Mucosa of rectum (tissue), 2 donors: ENCODE measurements at regions not wholly inside any gene's neighbourhood (a gene's known extent, or its start where the extent isn't known, plus 50 kb on each side); places are given as distances from the start of the nearest gene placed in this dataset.

ENCODE experiments used
- H3K27ac ChIP-seq, 2 donors: one replicate each; pipeline ENCODE4 v1.7.0; 2013; ENCODE audit warnings: inconsistent platforms in 2 of 2, low read depth in 2 of 2, low read length in 2 of 2
- H3K27me3 ChIP-seq, 2 donors: one replicate each; pipeline ENCODE4 v1.7.0; 2013; ENCODE audit warnings: low read length in 2 of 2; ENCODE audit not compliant: control insufficient read depth in 2 of 2, insufficient read depth in 2 of 2
- H3K36me3 ChIP-seq, 2 donors: one replicate each; pipeline ENCODE4 v1.7.0; 2013; ENCODE audit warnings: low read length in 2 of 2; ENCODE audit not compliant: control insufficient read depth in 2 of 2, insufficient read depth in 2 of 2
- H3K4me1 ChIP-seq, 2 donors: one replicate each; pipeline ENCODE4 v1.7.0; 2013; ENCODE audit warnings: low read length in 2 of 2, mild to moderate bottlenecking in 1 of 2; ENCODE audit not compliant: control insufficient read depth in 2 of 2, insufficient read depth in 2 of 2
- H3K4me3 ChIP-seq, 2 donors: one replicate each; pipeline ENCODE4 v1.7.0; 2013; ENCODE audit warnings: low read length in 2 of 2
- H3K9ac ChIP-seq, 2 donors: one replicate each; pipeline ENCODE4 v1.7.0; 2013; ENCODE audit warnings: low read length in 2 of 2, low read depth in 1 of 2, mild to moderate bottlenecking in 1 of 2
- H3K9me3 ChIP-seq, 2 donors: one replicate each; pipeline ENCODE4 v1.7.0; 2013; ENCODE audit warnings: low read length in 2 of 2; ENCODE audit not compliant: control insufficient read depth in 2 of 2
- donor health status: healthy.
- donor health status: Normal muscosa, but diverticular disease.

DNA sequence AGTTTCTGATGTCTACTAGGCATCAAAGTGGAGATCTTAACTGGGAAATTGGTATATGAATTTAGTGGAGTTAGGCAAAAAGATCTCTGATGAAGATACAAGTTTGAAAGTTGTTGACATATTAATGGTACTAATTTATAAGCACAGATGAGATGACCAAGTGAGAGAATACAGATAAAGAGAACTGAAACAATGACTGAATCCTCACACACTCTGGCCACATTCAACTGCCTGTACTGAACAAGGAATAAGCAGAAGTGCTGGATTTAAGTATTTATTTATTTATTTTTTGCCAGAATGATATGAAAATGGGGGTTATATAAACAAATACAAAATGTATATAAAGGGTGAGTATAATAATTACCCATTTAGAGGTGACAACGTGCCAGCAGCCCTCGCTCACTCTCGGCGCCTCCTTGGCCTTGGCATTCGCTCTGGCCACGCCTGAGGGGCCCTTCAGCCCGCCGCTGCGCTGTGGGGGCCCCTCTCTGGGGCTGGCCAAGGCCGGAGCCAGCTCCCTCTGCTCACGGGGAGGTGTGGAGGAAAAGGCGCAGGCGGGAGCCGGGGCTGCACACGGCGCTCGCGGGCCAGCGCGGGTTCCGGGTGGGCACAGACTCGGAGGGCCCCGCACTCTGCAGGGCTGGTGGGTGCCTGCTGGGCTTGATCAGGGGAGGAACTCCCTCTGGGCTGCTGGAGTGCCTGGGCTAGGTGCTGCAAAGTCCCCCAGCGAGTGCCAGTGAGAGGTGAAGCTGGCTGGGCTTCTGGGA, 1363.9 kb upstream of the CRIM1 start:
- no peak overlapping the region for H3K4me3 ChIP-seq
- no peak overlapping the region for H3K9ac ChIP-seq
- no peaks in the 10 kb centered on the region for H3K27me3 ChIP-seq

DNA sequence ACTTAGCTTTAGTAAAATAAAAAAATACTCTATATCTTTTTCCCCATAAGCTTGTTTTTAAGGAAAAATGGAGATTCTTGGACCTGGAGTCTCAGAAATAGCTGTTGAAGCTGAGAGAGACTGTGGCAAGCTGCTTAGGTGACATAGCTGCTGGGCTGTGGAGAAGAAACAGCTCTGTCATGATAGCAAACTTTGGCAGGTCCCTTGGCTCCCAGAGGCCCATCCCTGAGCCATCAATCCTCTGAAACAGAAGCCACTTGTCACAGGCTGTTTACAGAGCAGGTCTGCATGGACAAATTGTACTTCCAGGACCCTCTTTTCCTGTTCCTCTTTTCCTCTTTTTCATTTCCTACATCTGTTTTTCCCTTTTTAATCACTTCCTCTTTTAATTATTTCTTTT, 1370.1 kb upstream of the CRIM1 start:
- Histone ChIP-seq H3K9me3 (no peaks in the 10 kb centered on the region), H3K27me3 (no peaks in the 10 kb centered on the region), H3K27ac (no peak overlapping the region), H3K4me1 (no peaks in the 10 kb centered on the region), H3K36me3 (no peaks in the 10 kb centered on the region), H3K9ac (no peak overlapping the region), H3K4me3 (no peak overlapping the region)

More for the DNA sequence above, 1363.9 kb upstream of the CRIM1 start:
- no peaks in the 10 kb centered on the region for H3K36me3 ChIP-seq
- H3K27ac ChIP-seq, result no peak overlapping the region
- peaks cover 0 to 4% of the 10 kb centered on the region in 2 donors for H3K9me3 ChIP-seq
- no peaks in the 10 kb centered on the region for H3K4me1 ChIP-seq

DNA sequence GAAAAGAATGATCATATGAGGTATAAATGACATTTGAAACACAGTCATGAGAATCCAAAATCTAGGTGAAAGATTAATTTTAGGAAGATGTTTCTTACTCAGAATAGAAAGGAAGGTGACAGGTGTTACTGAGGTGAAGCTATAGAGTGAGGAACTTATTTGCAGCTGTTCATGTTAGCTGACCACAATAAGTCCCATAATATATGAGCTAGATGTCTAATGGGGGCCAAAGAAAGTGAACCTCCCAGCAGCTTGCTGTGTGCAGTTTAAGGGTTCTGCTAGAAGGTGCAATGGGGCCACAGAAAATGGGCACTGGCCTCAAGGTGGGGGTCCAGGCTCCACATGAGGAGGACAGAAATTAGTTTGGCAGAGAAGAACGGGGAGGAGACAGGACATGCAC, 1374.9 kb upstream of the CRIM1 start:
- Histone ChIP-seq H3K27me3 (no peaks in the 10 kb centered on the region), H3K27ac (no peak overlapping the region), H3K9ac (no peak overlapping the region), H3K36me3 (no peaks in the 10 kb centered on the region), H3K4me3 (no peak overlapping the region), H3K4me1 (no peaks in the 10 kb centered on the region), H3K9me3 (no peaks in the 10 kb centered on the region)

DNA sequence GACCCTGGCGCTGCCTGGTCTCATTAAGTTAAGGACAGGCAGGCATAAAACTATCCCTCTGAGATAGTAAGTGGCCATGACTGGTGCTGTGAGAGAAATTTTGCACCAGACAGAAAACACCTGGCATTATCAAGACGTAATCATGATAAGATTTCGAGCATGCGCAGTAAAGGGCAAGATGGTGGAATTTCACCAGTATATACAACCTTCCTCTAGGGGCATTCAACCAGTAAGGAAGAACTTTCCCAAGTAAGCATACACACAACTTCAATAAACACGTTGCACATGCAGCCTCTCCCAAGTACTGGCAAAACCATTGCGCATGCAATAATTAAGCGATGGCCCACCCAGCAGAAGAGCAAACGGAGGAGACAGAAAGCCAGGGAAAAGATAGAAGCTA, 1376.4 kb upstream of the CRIM1 start:
- Histone ChIP-seq H3K9me3 (no peaks in the 10 kb centered on the region), H3K4me3 (no peak overlapping the region), H3K4me1 (no peaks in the 10 kb centered on the region), H3K27me3 (no peaks in the 10 kb centered on the region), H3K36me3 (no peaks in the 10 kb centered on the region), H3K9ac (no peak overlapping the region), H3K27ac (no peak overlapping the region)

DNA sequence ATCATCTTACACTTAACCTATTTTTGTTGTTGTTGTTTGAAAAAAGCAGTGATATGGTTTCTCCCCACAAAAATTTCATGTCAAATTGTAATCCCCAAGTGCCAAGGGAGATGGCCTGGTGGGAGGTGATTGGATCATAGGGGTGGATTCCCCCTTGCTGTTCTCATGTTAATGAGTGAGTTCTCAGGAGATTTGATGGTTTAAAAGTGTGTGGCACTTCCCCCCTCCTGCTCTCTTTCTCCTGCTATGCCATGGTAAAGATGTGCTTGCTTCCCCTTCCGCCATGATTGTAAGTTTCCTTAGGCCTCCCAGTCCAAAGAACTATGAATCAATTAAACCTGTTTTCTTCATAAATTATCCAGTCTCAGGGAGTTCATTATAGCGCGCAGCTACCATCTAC, 1362.7 kb upstream of the FAM98A start:
- no peak overlapping the region for H3K4me3 ChIP-seq
- H3K27ac ChIP-seq, result no peak overlapping the region
- no peaks in the 10 kb centered on the region for H3K27me3 ChIP-seq
- no peaks in the 10 kb centered on the region for H3K36me3 ChIP-seq
- H3K9ac ChIP-seq, result no peak overlapping the region
- no peaks in the 10 kb centered on the region for H3K9me3 ChIP-seq
- no peaks in the 10 kb centered on the region for H3K4me1 ChIP-seq

DNA sequence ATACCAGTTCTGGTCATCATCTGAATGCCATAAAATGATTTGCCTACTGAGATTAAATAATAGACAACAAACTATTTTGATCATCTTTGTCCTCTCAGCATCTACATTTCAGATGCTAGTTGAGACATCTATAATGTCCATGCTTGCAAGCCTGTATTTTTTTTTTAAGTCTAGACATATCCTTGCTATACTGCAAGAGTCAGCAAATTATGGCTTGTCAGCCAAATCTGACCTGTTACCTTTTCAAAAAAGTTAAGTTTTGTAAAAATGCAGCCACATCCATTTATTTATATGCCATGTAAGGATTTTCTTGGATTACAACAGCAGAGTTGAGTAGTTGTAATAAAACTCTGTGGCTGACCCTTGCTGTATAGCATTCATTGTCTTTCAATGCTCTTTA, 1355.7 kb upstream of the FAM98A start:
- Histone ChIP-seq H3K27ac (no peak overlapping the region), H3K27me3 (no peaks in the 10 kb centered on the region), H3K4me1 (no peaks in the 10 kb centered on the region)

DNA sequence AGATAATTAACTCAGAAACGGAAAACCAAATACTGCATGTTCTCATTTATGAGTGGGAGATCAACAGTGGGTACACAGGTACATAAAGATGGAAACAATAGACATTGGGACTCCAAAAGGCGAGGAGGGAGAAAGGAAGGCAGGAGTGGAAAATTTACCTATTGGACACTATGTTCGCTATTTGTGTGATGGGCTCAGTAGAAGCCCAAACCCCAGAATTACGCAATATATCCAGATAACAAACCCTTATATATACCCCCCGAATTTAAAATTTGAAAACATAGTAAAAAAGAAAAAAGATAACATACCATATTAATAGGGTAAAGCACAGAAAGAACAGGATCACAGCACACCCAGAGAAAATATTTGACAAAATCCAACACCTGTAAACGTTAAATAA, 1351.7 kb upstream of the FAM98A start:
- no peaks in the 10 kb centered on the region for H3K4me1 ChIP-seq
- no peaks in the 10 kb centered on the region for H3K36me3 ChIP-seq
- no peaks in the 10 kb centered on the region for H3K27me3 ChIP-seq
- no peak overlapping the region for H3K27ac ChIP-seq
- no peak overlapping the region for H3K4me3 ChIP-seq
- H3K9me3 ChIP-seq, result no peaks in the 10 kb centered on the region
- H3K9ac ChIP-seq, result no peak overlapping the region

More for the DNA sequence above, 1355.7 kb upstream of the FAM98A start:
- H3K36me3 ChIP-seq, result no peaks in the 10 kb centered on the region
- H3K9ac ChIP-seq, result no peak overlapping the region
- no peak overlapping the region for H3K4me3 ChIP-seq
- H3K9me3 ChIP-seq, result no peaks in the 10 kb centered on the region

DNA sequence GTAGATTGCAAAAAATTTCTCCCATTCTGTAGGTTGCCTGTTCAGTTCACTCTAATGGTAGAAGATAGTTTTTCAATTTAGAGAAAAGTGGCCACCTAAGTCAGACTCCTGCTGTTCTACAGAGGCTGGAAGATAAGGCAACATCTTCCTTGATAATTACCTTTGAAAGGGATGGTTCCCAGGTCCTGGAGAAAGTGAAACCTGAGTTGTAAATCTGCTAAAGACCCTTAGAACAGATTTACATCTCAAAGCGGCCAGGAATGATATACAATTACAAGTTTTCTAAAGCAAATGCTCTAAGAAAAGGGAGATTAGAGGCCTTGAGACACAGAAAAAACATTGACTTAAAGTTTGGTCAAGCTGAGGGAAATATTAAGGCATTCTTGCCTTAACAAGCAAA, 1350.2 kb upstream of the FAM98A start:
- Histone ChIP-seq H3K27me3 (no peaks in the 10 kb centered on the region), H3K4me1 (no peaks in the 10 kb centered on the region), H3K9me3 (no peaks in the 10 kb centered on the region), H3K36me3 (no peaks in the 10 kb centered on the region), H3K9ac (no peak overlapping the region), H3K4me3 (no peak overlapping the region), H3K27ac (no peak overlapping the region)

DNA sequence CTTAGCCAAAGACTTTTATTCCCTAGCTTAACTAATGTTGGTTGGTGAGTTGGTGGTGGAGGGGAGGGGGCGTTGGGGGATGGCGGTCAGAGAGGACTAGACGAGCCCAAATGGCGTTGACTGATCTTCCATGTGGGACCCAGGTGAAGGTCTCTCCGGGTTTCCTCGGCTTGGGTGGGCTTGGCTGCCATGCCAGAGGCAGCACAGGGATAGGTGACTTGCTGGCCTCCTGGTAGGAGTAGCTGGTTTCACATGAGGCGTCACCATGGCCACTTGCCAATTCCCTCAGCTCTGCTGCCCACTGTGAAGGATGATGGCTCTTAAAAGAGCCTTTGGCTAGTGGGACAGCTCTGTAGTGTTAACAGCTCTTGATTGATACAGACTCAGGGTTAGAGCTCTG, 1337.0 kb upstream of the FAM98A start:
- no peak overlapping the region for H3K9ac ChIP-seq
- no peaks in the 10 kb centered on the region for H3K9me3 ChIP-seq
- H3K27ac ChIP-seq, result no peak overlapping the region
- H3K27me3 ChIP-seq, result no peaks in the 10 kb centered on the region
- no peaks in the 10 kb centered on the region for H3K4me1 ChIP-seq
- no peak overlapping the region for H3K4me3 ChIP-seq
- H3K36me3 ChIP-seq, result no peaks in the 10 kb centered on the region

DNA sequence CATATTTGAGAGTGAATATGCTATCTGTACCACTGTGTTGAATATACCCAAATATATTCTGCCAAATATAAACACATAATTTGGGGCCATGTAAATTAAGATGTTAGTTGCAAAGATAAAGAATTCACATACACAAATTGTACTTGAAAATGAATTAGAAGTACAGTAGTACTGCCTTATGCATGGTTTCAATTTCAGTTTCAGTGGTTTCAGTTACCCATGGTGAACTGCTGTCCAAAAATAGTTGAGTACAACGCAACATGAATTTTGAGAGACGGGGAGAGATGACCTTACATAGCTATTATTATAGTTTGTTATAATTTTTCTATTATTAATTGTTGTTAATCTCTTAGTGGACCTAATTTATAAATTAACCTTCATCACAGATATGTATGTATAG, 1313.0 kb upstream of the FAM98A start:
- Histone ChIP-seq H3K9me3 (no peaks in the 10 kb centered on the region), H3K27me3 (no peaks in the 10 kb centered on the region), H3K36me3 (no peaks in the 10 kb centered on the region), H3K27ac (no peak overlapping the region), H3K4me1 (no peaks in the 10 kb centered on the region), H3K9ac (no peak overlapping the region), H3K4me3 (no peak overlapping the region)
